H7 (cell line): ENCODE measurements at regions not wholly inside any gene's neighbourhood (a gene's known extent, or its start where the extent isn't known, plus 50 kb on each side); places are given as distances from the start of the nearest gene placed in this dataset.
A peak's percentile ranks its signal among the peaks of the same experiment; 100 is the strongest.
"Not testable (repeated sequence)": the region's sequence is repeated elsewhere in the genome, so short reads cannot be mapped to it uniquely, and the experiment has no call there.

ENCODE experiments used
- DNase-seq: peaks from one replicate; pipeline ENCODE4 v3.0.0; 2012
- H3K27me3 ChIP-seq: 2 replicates; pipeline ENCODE4 v1.6.0; 2011; ENCODE audit warnings: mild to moderate bottlenecking, low read length; ENCODE audit not compliant: control insufficient read depth, insufficient read depth
- H3K36me3 ChIP-seq: replicated peaks from 2 replicates; pipeline ENCODE4 v1.5.1; 2011; ENCODE audit warnings: low read length; ENCODE audit not compliant: control insufficient read depth, insufficient read depth
- H3K4me3 ChIP-seq: 2 replicates; pipeline ENCODE4 v1.5.1; 2011; ENCODE audit warnings: low read depth, mild to moderate bottlenecking, control low read depth, low read length, moderate library complexity; ENCODE audit not compliant: insufficient read depth

DNA sequence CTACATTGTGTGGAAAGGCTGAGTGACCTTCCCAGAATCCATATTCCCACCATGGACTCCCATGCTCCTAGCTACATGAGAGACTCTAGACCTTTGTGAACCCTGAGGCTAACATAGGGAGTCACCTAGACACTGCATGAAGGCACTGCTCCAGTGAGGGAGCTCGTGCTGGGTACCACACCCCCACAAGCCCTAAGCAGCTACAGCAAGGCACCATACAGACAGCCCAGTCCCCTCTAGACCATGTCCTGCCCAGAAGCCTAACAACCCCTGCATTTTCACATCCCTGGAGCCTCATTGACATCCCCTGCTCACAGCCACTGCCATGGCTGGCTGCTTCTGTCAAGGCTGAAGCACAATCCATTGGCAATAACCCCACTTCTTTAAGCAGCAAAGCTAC, 176.5 kb upstream of the CTNND2 start:
- H3K4me3 ChIP-seq: no peak overlapping the region
- H3K27me3 ChIP-seq: no peaks in the 10 kb centered on the region
- no peak for DNase-seq
- no peaks in the 10 kb centered on the region for H3K36me3 ChIP-seq

DNA sequence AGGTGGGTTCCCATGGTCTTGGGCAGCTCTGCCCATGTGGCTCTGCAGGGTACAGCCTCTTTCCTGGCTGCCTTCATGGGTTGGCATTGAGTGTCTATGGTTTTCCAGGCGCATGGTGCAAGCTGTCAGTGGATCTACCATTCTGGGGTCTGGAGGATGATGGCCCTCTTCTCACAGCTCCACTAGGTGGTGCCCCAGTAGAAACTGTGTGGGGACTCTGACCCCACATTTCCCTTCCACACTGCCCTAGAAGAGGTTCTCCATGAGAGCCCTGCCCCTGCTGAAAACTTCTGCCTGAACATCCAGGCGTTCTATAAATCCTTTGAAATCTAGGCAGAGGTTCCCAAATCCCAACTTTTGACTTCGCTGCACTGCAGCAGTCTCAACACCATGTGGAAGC, 174.0 kb upstream of the CTNND2 start:
- not testable (repeated sequence) for H3K4me3 ChIP-seq, H3K36me3 ChIP-seq, H3K27me3 ChIP-seq, DNase-seq

DNA sequence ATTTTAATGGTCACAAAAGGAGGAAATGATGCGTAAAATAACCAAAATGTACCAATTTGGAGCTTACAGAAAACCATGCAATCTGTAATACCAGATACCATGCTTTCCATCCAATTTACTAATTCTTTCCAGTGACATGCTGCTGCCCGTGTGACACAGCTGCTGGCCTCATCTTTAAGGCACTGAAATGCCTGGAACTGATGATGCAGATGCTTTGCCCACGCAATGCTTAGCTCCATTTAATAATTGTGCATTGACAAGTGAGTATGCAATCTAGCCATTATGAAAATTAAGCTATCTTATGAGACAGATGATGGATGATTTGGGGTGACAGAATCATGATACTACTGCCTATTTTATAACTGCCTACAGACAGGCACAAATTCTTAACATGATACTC, 169.2 kb upstream of the CTNND2 start:
- H3K4me3 ChIP-seq: no peak overlapping the region
- H3K36me3 ChIP-seq: no peaks in the 10 kb centered on the region
- DNase-seq: no peak
- no peaks in the 10 kb centered on the region for H3K27me3 ChIP-seq

DNA sequence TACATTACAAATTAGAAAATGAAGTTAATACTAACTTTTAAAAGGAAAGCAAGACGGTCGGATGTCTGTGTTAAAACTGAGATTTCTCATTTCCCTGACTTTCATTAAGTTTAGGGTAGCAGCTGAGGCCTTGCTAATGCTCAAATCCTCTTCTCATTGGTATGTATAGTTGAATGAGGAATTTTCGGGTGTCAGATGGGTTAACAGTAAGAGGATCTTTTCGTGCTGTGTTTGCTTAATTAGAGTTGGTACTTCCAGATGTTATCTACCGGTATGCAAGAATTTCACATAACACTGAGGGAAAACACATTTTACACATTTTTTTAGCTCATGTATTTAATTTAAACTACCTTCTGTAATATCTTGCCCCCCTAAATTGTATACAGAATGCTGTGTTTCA, 168.2 kb upstream of the CTNND2 start:
- H3K36me3 ChIP-seq: no peaks in the 10 kb centered on the region
- no peak overlapping the region for H3K4me3 ChIP-seq
- DNase-seq: no peak
- H3K27me3 ChIP-seq: no peaks in the 10 kb centered on the region

DNA sequence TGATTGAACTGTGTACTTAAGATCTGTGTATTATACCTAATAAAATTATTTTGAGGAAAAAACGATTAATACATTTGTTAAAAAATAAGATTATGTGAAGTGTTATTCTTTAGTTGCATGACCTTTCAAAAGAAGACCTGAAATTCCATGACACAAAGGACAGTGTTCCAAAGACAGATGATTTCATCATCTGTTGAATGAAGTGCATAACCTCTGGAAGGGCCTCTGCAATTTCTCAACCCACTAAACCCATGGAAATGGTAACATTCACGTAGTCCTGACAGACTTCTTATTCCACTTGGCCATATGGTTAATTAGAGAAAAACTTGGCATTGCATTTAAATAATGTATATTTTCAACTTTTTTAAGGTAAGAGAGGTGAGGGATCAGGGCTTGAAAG, 167.2 kb upstream of the CTNND2 start:
- Histone ChIP-seq H3K27me3 (no peaks in the 10 kb centered on the region), H3K36me3 (no peaks in the 10 kb centered on the region), H3K4me3 (no peak overlapping the region)
- DNase-seq: no peak

DNA sequence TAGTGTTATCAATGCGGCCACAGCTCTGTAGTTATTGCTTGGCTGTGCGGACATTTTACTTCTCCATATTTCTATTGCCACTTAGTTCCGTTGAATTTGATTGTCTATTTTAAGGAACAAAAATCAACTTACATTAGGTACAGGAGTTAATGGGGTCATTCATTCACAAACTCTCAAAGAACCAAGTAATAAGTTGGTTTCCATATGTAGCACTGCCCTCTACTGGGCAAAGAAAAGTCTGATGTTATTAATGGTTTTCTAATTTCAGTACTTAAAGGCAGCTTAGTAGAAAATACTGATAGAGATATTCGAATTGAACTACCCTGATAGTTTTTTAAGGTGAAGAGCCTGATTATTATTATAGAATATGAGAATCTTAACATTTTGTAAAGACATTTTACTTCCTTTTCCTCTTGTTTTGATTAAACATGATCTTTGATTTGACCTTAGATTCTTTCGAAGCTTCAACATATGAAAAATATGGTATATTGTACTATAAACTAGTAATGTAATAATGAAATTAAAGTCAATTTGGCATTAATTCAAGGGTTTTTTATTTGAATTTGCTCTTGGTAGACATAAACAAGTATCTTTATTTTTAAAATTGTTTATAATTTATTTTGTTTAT, 119.5 kb upstream of the CTNND2 start:
- peak; percentile 19 for DNase-seq

DNA sequence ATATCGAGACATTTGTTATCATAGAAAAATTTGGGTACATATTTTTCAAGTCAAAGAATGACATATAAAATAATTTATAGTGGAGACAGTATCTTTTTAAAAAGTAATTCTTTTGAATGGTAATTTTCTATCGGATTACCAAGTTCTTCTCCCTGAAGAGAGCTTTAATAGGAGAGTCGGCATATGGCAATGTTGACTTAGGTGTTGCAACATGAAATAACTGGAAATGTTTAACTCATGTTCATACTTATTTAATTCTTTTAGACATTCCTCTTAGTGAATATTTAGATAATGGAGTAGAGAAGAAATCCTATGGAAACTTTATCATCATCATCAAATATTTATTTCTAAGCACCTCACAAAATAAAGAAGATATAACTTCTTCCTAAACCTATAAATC, 118.2 kb upstream of the CTNND2 start:
- H3K36me3 ChIP-seq: no peaks in the 10 kb centered on the region
- no peak overlapping the region for H3K4me3 ChIP-seq
- no peaks in the 10 kb centered on the region for H3K27me3 ChIP-seq
- no peak for DNase-seq

More for the DNA sequence above, 119.5 kb upstream of the CTNND2 start:
- no peaks in the 10 kb centered on the region for H3K36me3 ChIP-seq
- H3K4me3 ChIP-seq: no peak overlapping the region
- no peaks in the 10 kb centered on the region for H3K27me3 ChIP-seq

DNA sequence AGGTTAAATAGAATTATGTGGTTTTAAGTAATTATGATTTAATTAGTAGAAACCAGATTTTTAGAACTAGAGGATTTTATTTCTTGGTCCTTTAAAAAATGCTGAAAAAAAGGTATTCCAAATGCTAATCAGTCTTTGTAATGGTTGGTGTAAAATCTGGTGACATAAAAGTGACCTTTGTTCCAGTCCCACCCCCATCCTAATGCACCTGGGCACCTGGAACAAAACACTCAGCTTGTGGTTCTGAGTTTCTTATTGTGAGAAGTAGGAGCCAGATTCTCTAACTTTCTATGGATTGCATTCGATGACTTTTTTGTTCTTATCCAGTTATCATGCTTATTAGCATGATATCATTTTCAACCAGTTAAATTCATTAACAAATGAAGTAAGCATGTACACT, 115.1 kb upstream of the CTNND2 start:
- Histone ChIP-seq H3K27me3 (no peaks in the 10 kb centered on the region), H3K36me3 (no peaks in the 10 kb centered on the region), H3K4me3 (no peak overlapping the region)
- no peak for DNase-seq

DNA sequence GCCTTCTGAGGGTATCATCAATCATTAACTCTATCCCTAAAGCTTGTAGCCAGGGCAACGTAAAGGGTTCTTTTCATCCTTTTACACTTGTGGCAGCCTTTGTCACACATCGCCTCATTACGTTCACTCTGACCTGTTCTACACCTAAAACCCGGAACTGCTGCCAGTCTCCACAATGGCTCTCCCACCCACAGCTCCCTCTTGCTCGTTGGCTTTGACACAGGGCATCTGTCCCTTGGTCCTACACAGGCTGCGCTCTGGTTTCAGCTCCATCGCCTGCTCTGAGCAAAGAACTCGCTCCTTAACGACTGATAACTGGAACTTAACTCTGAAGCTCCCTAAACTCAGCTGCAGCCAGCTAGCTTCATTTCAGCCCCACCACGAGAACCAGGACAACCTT, 112.8 kb upstream of the CTNND2 start:
- Histone ChIP-seq H3K36me3 (no peaks in the 10 kb centered on the region), H3K27me3 (no peaks in the 10 kb centered on the region), H3K4me3 (no peak overlapping the region)
- no peak for DNase-seq

DNA sequence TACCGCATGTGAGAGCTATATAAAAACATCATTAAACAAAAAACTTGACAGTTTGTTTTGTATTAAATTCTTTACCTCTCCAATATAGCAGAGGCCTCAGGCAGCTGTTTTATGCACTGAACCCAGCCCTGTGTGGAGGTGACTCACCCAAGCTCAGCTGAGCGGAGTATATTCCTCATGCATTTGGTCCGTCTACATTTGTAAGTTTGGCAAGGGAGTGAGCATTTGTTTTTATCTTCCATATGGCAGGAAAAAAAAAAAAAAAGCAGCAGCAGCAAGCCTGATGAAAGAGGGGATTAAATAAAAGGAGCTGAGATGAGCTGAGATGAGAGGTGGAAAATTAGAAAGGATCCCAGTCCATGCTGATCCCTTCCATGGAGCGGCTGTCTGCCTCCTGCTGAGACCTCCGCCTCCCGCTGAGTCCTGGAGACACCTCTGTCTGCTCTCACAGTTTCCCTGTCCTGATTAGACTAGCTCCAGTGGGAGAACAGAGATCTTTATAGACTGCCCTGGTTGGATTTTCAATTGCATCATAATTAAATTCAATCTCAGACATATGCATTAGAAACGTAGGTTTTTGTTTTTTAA, 112.0 kb upstream of the CTNND2 start:
- no peak overlapping the region for H3K4me3 ChIP-seq
- peak; percentile 18 for DNase-seq
- no peaks in the 10 kb centered on the region for H3K27me3 ChIP-seq
- no peaks in the 10 kb centered on the region for H3K36me3 ChIP-seq

DNA sequence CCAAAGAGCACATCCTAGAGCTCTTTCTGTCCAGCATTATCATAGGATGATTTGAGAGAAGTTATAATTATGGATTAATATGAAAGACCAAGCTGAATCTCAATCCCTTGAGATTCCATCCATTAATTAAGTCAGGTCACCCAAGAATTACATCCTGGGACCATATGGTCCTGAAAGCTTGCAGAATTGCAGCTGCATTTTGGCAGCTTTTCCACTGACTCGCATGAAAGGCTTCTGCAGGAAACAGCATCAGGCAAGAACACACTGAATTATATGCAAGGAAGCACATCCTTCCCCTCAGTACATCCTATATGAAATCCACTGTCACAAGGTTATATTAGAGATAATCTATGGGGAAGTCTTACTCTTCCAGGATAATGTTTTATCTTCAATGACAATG, 109.1 kb upstream of the CTNND2 start:
- Histone ChIP-seq H3K27me3 (no peaks in the 10 kb centered on the region), H3K4me3 (no peak overlapping the region), H3K36me3 (no peaks in the 10 kb centered on the region)
- DNase-seq: no peak

DNA sequence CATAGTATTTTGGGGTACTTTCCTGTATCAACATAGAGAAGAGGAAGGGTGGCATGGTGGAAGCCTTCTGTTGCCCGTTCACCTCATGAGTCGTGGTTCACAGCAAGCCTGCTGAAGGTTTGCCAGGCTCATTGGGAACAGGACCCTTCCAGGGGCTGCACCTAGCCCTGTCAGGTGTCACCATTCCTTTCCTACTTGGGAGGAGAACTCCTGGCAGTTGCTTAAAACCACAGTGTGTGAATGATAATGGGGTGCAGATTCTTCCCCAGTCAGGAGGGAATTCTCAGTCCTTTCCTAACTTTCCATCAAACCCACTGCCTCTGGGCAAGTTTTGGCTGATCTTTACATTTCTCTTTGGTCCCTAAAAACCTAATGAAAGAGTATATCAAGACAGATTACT, 99.4 kb upstream of the CTNND2 start:
- DNase-seq: no peak
- Histone ChIP-seq H3K4me3 (no peak overlapping the region), H3K27me3 (no peaks in the 10 kb centered on the region), H3K36me3 (no peaks in the 10 kb centered on the region)

DNA sequence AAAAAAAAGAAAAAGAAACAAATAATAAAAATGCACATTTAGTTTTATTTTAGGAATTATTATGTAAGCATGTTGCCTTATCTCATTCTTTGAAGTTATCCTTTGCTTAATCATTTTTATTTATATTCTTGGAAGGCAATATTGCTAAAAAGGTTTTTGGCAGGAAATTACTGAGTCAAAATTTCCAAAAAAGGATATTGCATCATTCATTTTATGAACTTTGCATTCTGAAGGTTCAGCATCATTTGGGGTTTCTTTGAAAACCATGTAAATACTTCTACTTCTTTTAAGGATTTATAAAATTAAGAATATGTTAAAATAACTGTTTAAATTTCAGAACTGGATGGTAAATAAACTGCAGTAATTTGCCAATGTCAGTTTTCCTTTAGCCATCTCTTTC, 94.2 kb upstream of the CTNND2 start:
- Histone ChIP-seq H3K36me3 (no peaks in the 10 kb centered on the region), H3K27me3 (no peaks in the 10 kb centered on the region)

DNA sequence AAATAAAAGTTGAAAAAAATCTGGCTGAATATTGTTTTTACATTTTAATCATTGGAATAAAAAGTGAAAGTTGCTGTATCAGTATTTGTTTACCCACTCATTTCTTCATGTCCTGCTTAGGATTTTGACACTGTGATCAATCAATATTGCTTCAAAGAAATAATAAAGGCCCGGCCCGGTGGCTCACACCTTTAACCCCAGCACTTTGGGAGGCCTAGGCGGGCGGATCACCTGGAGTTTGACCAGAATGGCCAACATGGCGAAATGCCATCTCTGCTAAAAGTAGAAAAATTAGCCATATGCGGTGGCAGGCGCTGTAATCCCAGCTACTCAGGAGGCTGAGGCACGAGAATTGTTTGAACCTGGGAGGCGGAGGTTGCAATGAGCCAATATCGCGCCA, 93.7 kb upstream of the CTNND2 start:
- Histone ChIP-seq H3K4me3 (no peak overlapping the region), H3K36me3 (no peaks in the 10 kb centered on the region), H3K27me3 (no peaks in the 10 kb centered on the region)
- no peak for DNase-seq

More for the DNA sequence above, 94.2 kb upstream of the CTNND2 start:
- DNase-seq: no peak
- no peak overlapping the region for H3K4me3 ChIP-seq

DNA sequence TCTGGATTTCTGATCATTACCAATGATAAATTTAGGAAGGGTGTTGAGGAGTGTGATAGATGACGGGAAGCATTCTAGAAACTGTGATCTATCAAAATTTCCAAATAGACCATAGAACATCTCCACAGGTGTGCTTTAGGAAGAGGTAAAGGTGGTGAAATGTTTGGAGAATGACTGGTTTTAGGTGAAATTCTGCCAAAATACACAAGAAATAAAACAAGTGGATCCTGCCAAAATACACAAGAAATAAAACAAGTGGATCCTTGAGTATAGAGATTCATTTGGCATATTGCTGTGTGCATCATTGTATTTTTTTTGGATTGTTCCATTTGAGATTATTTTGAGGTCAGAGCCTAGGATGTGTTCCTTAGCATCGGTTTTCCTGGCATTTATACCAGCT, 88.3 kb upstream of the CTNND2 start:
- no peak overlapping the region for H3K4me3 ChIP-seq
- H3K27me3 ChIP-seq: no peaks in the 10 kb centered on the region
- DNase-seq: no peak
- no peaks in the 10 kb centered on the region for H3K36me3 ChIP-seq

DNA sequence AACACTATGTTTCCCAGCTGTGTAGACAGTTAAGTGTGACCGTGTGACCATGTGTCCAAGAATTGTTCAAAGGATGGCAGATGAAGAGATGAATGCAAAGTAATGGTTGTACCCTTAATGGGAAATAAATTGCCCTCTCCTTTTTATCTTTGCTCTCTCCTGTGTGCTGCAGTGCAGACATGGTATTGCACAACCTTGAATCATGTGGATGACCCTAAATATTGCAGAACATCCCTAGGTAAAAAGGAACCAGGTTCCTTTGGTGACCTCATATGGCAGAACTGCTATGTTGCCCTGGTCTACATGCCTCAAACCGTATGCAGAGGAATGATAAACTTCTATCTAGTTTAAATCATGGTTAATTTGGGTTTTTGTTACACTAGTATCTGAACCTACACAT, 81.7 kb upstream of the CTNND2 start:
- H3K27me3 ChIP-seq: no peaks in the 10 kb centered on the region
- H3K36me3 ChIP-seq: no peaks in the 10 kb centered on the region
- DNase-seq: no peak

More for the DNA sequence above, 81.7 kb upstream of the CTNND2 start:
- no peak overlapping the region for H3K4me3 ChIP-seq
